ENCODE measurements at regions not wholly inside any gene's neighbourhood (a gene's known extent, or its start where the extent isn't known, plus 50 kb on each side); places are given as distances from the start of the nearest gene placed in this dataset.

DNA sequence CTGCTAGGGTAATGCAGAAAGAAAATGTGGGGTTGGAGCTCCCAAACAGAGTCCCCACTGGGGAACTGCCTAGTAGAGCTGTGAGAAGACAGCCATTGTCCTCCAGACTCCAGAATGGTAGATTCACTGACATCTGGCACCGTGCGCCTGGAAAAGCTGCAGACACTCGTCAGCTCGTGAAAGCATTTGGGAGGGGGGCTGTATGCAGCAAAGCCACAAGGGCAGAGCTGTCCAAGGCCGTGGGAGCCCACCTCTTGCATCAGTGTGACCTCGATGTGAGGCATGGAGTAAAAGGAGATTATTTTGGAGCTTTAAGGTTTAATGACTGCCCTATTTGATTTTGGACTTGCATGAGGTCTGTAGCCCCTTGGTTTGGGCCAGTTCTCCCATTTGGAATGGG is 242.9 kb downstream of the VGLL3 start:
- Histone ChIP-seq H3K9me3 (ENCODE audit: control insufficient read depth in 4 of 4, low read length in 3 of 4) (no peaks in the 10 kb centered on the region), H3K4me1 (ENCODE audit: control insufficient read depth in 4 of 4, insufficient read depth in 4 of 4, low read length in 3 of 4) (no peaks in the 10 kb centered on the region), H3K36me3 (ENCODE audit: control insufficient read depth in 4 of 4, insufficient read depth in 3 of 4, low read depth in 1 of 4, low read length in 3 of 4) (no peaks in the 10 kb centered on the region), H3K27ac (ENCODE audit: low read depth in 1 of 2, low read length in 2 of 2) (no peak overlapping the region), H3K27me3 (ENCODE audit: control insufficient read depth in 4 of 4, insufficient read depth in 4 of 4, low read length in 3 of 4) (no peaks in the 10 kb centered on the region), H3K9ac (ENCODE audit: low read depth in 1 of 2, low read length in 2 of 2) (no peak overlapping the region), H3K4me3 (ENCODE audit: low read depth in 1 of 3, low read length in 3 of 3) (no peak overlapping the region)
- TF ChIP-seq, protein P1, sequence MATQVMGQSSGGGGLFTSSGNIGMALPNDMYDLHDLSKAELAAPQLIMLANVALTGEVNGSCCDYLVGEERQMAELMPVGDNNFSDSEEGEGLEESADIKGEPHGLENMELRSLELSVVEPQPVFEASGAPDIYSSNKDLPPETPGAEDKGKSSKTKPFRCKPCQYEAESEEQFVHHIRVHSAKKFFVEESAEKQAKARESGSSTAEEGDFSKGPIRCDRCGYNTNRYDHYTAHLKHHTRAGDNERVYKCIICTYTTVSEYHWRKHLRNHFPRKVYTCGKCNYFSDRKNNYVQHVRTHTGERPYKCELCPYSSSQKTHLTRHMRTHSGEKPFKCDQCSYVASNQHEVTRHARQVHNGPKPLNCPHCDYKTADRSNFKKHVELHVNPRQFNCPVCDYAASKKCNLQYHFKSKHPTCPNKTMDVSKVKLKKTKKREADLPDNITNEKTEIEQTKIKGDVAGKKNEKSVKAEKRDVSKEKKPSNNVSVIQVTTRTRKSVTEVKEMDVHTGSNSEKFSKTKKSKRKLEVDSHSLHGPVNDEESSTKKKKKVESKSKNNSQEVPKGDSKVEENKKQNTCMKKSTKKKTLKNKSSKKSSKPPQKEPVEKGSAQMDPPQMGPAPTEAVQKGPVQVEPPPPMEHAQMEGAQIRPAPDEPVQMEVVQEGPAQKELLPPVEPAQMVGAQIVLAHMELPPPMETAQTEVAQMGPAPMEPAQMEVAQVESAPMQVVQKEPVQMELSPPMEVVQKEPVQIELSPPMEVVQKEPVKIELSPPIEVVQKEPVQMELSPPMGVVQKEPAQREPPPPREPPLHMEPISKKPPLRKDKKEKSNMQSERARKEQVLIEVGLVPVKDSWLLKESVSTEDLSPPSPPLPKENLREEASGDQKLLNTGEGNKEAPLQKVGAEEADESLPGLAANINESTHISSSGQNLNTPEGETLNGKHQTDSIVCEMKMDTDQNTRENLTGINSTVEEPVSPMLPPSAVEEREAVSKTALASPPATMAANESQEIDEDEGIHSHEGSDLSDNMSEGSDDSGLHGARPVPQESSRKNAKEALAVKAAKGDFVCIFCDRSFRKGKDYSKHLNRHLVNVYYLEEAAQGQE (IDR thresholded peaks at IDR 0.05), result no peak
- TF ChIP-seq ATF3 (IDR thresholded peaks at IDR 0.05), result no peak
- TF ChIP-seq FOXA2 (IDR thresholded peaks at IDR 0.05), result no peak
- TF ChIP-seq, protein P2, sequence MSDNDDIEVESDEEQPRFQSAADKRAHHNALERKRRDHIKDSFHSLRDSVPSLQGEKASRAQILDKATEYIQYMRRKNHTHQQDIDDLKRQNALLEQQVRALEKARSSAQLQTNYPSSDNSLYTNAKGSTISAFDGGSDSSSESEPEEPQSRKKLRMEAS (IDR thresholded peaks at IDR 0.05), result no peak
- TF ChIP-seq TAF1 (conservative IDR thresholded peaks at IDR 0.05), result no peak
- TF ChIP-seq NR2F2 (IDR thresholded peaks at IDR 0.05), result no peak
- TF ChIP-seq RXRA (IDR thresholded peaks at IDR 0.05), result no peak
- no peak for TF ChIP-seq EGR1 (IDR thresholded peaks at IDR 0.05; ENCODE audit: low read depth in 2 of 2)
- no peak for TF ChIP-seq CTCF (IDR thresholded peaks at IDR 0.05; ENCODE audit: low read depth, low read length, missing input control)
- no peak for TF ChIP-seq SP1 (IDR thresholded peaks at IDR 0.05)
- no peak for TF ChIP-seq GABPA (IDR thresholded peaks at IDR 0.05 in 1 of 2, conservative IDR thresholded peaks at IDR 0.05 in 1 of 2)
- TF ChIP-seq, protein P3, sequence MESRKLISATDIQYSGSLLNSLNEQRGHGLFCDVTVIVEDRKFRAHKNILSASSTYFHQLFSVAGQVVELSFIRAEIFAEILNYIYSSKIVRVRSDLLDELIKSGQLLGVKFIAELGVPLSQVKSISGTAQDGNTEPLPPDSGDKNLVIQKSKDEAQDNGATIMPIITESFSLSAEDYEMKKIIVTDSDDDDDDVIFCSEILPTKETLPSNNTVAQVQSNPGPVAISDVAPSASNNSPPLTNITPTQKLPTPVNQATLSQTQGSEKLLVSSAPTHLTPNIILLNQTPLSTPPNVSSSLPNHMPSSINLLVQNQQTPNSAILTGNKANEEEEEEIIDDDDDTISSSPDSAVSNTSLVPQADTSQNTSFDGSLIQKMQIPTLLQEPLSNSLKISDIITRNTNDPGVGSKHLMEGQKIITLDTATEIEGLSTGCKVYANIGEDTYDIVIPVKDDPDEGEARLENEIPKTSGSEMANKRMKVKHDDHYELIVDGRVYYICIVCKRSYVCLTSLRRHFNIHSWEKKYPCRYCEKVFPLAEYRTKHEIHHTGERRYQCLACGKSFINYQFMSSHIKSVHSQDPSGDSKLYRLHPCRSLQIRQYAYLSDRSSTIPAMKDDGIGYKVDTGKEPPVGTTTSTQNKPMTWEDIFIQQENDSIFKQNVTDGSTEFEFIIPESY (IDR thresholded peaks at IDR 0.05), result no peak
- TF ChIP-seq HNF4A (conservative IDR thresholded peaks at IDR 0.05), result no peak
- TF ChIP-seq JUND (IDR thresholded peaks at IDR 0.05), result no peak
- no peak for TF ChIP-seq HNF4G (IDR thresholded peaks at IDR 0.05)
- 67% methylated on average over 6 of the region's 6 CpGs for WGBS
- DNase-seq (ENCODE audit: low spot score), result no peak

DNA sequence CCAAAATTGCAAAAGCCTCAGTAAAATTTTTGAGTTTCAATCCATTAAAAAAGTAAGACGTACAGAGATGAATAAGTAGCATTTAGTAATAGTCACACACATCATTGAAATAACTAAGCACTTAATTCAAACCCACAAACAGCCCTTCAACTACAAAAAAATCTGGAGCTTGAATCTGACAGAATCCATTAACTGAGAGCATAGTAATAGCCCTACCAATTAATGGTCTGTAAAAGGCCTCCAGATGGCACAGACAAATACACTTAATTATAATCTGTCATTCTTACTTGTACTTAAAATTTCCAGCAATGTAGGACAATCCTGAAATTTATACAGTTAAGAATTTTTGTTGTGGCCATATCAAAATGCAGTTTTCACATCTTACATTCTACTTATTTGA is 246.9 kb downstream of the VGLL3 start:
- H3K27me3 ChIP-seq (ENCODE audit: control insufficient read depth in 4 of 4, insufficient read depth in 4 of 4, low read length in 3 of 4), result no peaks in the 10 kb centered on the region
- H3K4me3 ChIP-seq (ENCODE audit: low read depth in 1 of 3, low read length in 3 of 3), result no peak overlapping the region
- 33% methylated on average over 1 of the region's 1 CpG for WGBS
- H3K9me3 ChIP-seq (ENCODE audit: control insufficient read depth in 4 of 4, low read length in 3 of 4), result no peaks in the 10 kb centered on the region
- H3K4me1 ChIP-seq (ENCODE audit: control insufficient read depth in 4 of 4, insufficient read depth in 4 of 4, low read length in 3 of 4), result no peaks in the 10 kb centered on the region
- no peak overlapping the region for H3K27ac ChIP-seq (ENCODE audit: low read depth in 1 of 2, low read length in 2 of 2)
- TF ChIP-seq NR2F2 (IDR thresholded peaks at IDR 0.05) (no peak), YY1 (IDR thresholded peaks at IDR 0.05) (no peak), TAF1 (conservative IDR thresholded peaks at IDR 0.05) (no peak)
- no peaks in the 10 kb centered on the region for H3K36me3 ChIP-seq (ENCODE audit: control insufficient read depth in 4 of 4, insufficient read depth in 3 of 4, low read depth in 1 of 4, low read length in 3 of 4)
- no peak overlapping the region for H3K9ac ChIP-seq (ENCODE audit: low read depth in 1 of 2, low read length in 2 of 2)
- no peak for DNase-seq (ENCODE audit: low spot score)
